H1 (cell line): ENCODE measurements at regions not wholly inside any gene's neighbourhood (a gene's known extent, or its start where the extent isn't known, plus 50 kb on each side); places are given as distances from the start of the nearest gene placed in this dataset.
"Not testable (repeated sequence)": the region's sequence is repeated elsewhere in the genome, so short reads cannot be mapped to it uniquely, and the experiment has no call there.

Source experiments
- CTCF ChIA-PET: fragments of 300-600 bp; sonication (Branson Sonifier 250); formaldehyde crosslinking; loops from one replicate; lab custom pipeline; 2021; ENCODE audit not compliant: partially characterized antibody; lab: Charles Lee
- POLR2A ChIA-PET: fragments of 300-600 bp; sonication (Branson Sonifier 250); formaldehyde crosslinking; loops from one replicate; lab custom pipeline; 2021; ENCODE audit warnings: inconsistent platforms; ENCODE audit not compliant: partially characterized antibody; lab: Charles Lee
- DNase-seq, 2 experiments: peaks; one replicate each; pipeline versions ENCODE4 v3.0.0 to v3.0.0-alpha.2; 2010 to 2022; ENCODE audit warnings: low spot score in 2 of 2, low read depth in 1 of 2, mixed read lengths in 1 of 2
- FAIRE-seq: peaks from 2 replicates; lab custom pipeline; 2011; peaks lifted over from hg19 to GRCh38; lab: Jason Lieb, UNC
- H2AFZ ChIP-seq: 2 replicates; pipeline ENCODE4 v1.8.1; 2012; ENCODE audit warnings: low read length, inconsistent platforms
- H2AK5ac ChIP-seq: 2 replicates; pipeline ENCODE4 v1.6.1; 2013; ENCODE audit warnings: low read depth, low read length
- H2BK120ac ChIP-seq: replicated peaks from 2 replicates; pipeline ENCODE3; 2013; ENCODE audit warnings: low read depth, low read length, inconsistent platforms
- H2BK12ac ChIP-seq: 2 replicates; pipeline ENCODE4 v1.6.1; 2013; ENCODE audit warnings: low read depth, low read length
- H2BK15ac ChIP-seq: 2 replicates; pipeline ENCODE4 v1.6.1; 2013; ENCODE audit warnings: low read length
- H2BK20ac ChIP-seq: 2 replicates; pipeline ENCODE4 v1.6.1; 2013; ENCODE audit warnings: low read length
- H2BK5ac ChIP-seq: 2 replicates; pipeline ENCODE4 v1.6.1; 2013; ENCODE audit warnings: low read depth, low read length
- H3K14ac ChIP-seq: 2 replicates; pipeline ENCODE4 v1.6.1; 2013; ENCODE audit warnings: inconsistent platforms; ENCODE audit not compliant: insufficient read length
- H3K18ac ChIP-seq: 2 replicates; pipeline ENCODE4 v1.6.1; 2013; ENCODE audit warnings: low read length; ENCODE audit errors: extremely low read depth
- H3K23ac ChIP-seq: 2 replicates; pipeline ENCODE4 v1.6.1; 2013; ENCODE audit warnings: inconsistent platforms; ENCODE audit not compliant: insufficient read length
- H3K23me2 ChIP-seq: 2 replicates; pipeline ENCODE4 v1.6.1; 2013; ENCODE audit warnings: low read depth, low read length
- H3K27ac ChIP-seq: 2 replicates; pipeline ENCODE4 v1.6.1; 2011; ENCODE audit warnings: low read depth, low read length, inconsistent platforms
- H3K27me3 ChIP-seq, 4 experiments: replicated peaks in 1 of 4; 1 replicate in 1 of 4; 2 replicates in 3 of 4; pipeline versions ENCODE4 v1.6.1 to v1.8.1; 2011 to 2013; ENCODE audit warnings: low read length in 3 of 4, mild to moderate bottlenecking in 3 of 4, inconsistent platforms in 2 of 4, mixed read lengths in 2 of 4, moderate library complexity in 1 of 4; ENCODE audit not compliant: control insufficient read depth in 3 of 4, insufficient read depth in 3 of 4; ENCODE audit errors: extremely low read depth in 1 of 4
- H3K36me3 ChIP-seq, 4 experiments: 2 replicates each; pipeline versions ENCODE4 v1.6.1 to v1.8.1; 2011 to 2013; ENCODE audit warnings: mild to moderate bottlenecking in 4 of 4, low read length in 3 of 4, moderate library complexity in 2 of 4, control low read depth in 1 of 4, inconsistent platforms in 1 of 4; ENCODE audit not compliant: insufficient read depth in 4 of 4, control insufficient read depth in 2 of 4
- H3K4ac ChIP-seq: replicated peaks from 2 replicates; pipeline ENCODE3; 2013; ENCODE audit warnings: low read length, low read depth, mixed read lengths, inconsistent platforms; ENCODE audit not compliant: insufficient read length
- H3K4me1 ChIP-seq, 4 experiments: replicated peaks in 1 of 4; 1 replicate in 1 of 4; 2 replicates in 3 of 4; pipeline versions ENCODE4 v1.6.1 to v1.8.1; 2011 to 2013; ENCODE audit warnings: low read length in 3 of 4, inconsistent platforms in 2 of 4, mixed read lengths in 1 of 4; ENCODE audit not compliant: insufficient read depth in 4 of 4, control insufficient read depth in 3 of 4
- H3K4me2 ChIP-seq, 2 experiments: 2 replicates each; pipeline versions ENCODE4 v1.6.1 to v1.8.1; 2011 to 2013; ENCODE audit warnings: low read depth in 2 of 2, low read length in 2 of 2, control low read depth in 1 of 2, inconsistent platforms in 1 of 2, mild to moderate bottlenecking in 1 of 2; ENCODE audit not compliant: insufficient read depth in 1 of 2
- H3K4me3 ChIP-seq, 4 experiments: fragments of 200-600, 300-600 bp in 1 of 4; sonication (generic), shearing (Covaris generic), sonication (Bioruptor Twin) in 1 of 4; 2 replicates each; pipeline versions ENCODE4 v1.5.1 to v1.8.1; 2011 to 2016; ENCODE audit warnings: low read length in 4 of 4, low read depth in 3 of 4, control low read depth in 2 of 4, inconsistent platforms in 2 of 4, mild to moderate bottlenecking in 2 of 4, mixed read lengths in 1 of 4, moderate library complexity in 1 of 4; ENCODE audit not compliant: insufficient read depth in 2 of 4; ENCODE audit errors: extremely low read depth in 1 of 4
- H3K56ac ChIP-seq: replicated peaks from 2 replicates; pipeline ENCODE3; 2013; ENCODE audit warnings: low read depth, mild to moderate bottlenecking, mixed read lengths, low read length, inconsistent platforms; ENCODE audit not compliant: insufficient read length
- H3K79me1 ChIP-seq: 2 replicates; pipeline ENCODE4 v1.6.1; 2013; ENCODE audit warnings: low read depth, low read length, control low read depth
- H3K79me2 ChIP-seq, 2 experiments: 2 replicates each; pipeline versions ENCODE4 v1.6.1 to v1.8.1; 2012 to 2013; ENCODE audit warnings: low read length in 2 of 2, mild to moderate bottlenecking in 2 of 2, inconsistent platforms in 1 of 2; ENCODE audit not compliant: insufficient read depth in 2 of 2, control insufficient read depth in 1 of 2
- H3K9ac ChIP-seq, 4 experiments: replicated peaks in 1 of 4; 1 replicate in 1 of 4; 2 replicates in 3 of 4; pipeline versions ENCODE4 v1.6.1 to v1.8.1; 2011 to 2013; ENCODE audit warnings: low read depth in 3 of 4, low read length in 3 of 4, control low read depth in 2 of 4, mild to moderate bottlenecking in 2 of 4, moderate library complexity in 2 of 4, inconsistent platforms in 1 of 4; ENCODE audit errors: extremely low read depth in 1 of 4
- H3K9me3 ChIP-seq, 2 experiments: 2 replicates each; pipeline versions ENCODE4 v1.6.1 to v1.8.1; 2012 to 2013; ENCODE audit warnings: mild to moderate bottlenecking in 2 of 2, moderate library complexity in 2 of 2, control low read depth in 1 of 2, inconsistent platforms in 1 of 2, low read depth in 1 of 2, low read length in 1 of 2, mixed read lengths in 1 of 2; ENCODE audit not compliant: insufficient read depth in 2 of 2
- H4K20me1 ChIP-seq, 2 experiments: replicated peaks in 1 of 2; 2 replicates each; pipeline versions ENCODE3 to v1.8.1; 2011 to 2013; ENCODE audit warnings: inconsistent platforms in 2 of 2, low read length in 2 of 2, mild to moderate bottlenecking in 1 of 2; ENCODE audit not compliant: insufficient read depth in 2 of 2, control insufficient read depth in 1 of 2
- H4K5ac ChIP-seq: 2 replicates; pipeline ENCODE4 v1.6.1; 2013; ENCODE audit warnings: low read length, low read depth, mixed read lengths, inconsistent platforms; ENCODE audit not compliant: insufficient read length
- H4K8ac ChIP-seq: 2 replicates; pipeline ENCODE4 v1.8.0; 2013; ENCODE audit warnings: mild to moderate bottlenecking, moderate library complexity, low read length, inconsistent platforms; ENCODE audit not compliant: insufficient read depth; ENCODE audit errors: extremely low read depth
- H4K91ac ChIP-seq: replicated peaks from 2 replicates; pipeline ENCODE3; 2013; ENCODE audit warnings: low read length, mixed read lengths, inconsistent platforms; ENCODE audit not compliant: insufficient read length
- WGBS, 2 experiments: shearing (Covaris generic) in 1 of 2; methylation state at CpG; one replicate each; pipeline versions ENCODE4 v1.1.6 to v1.1.7; 2013 to 2015; ENCODE audit warnings: low lambda C conversion rate in 2 of 2, mixed read lengths in 2 of 2, inconsistent platforms in 1 of 2, low coverage in 1 of 2, missing lambda C conversion rate in 1 of 2; ENCODE audit not compliant: insufficient replicate concordance in 2 of 2, insufficient coverage in 1 of 2, insufficient read length in 1 of 2; ENCODE audit errors: extremely low coverage in 1 of 2, missing lambda C conversion rate in 1 of 2; 5-methylcytosine and 5-hydroxymethylcytosine counted together

DNA sequence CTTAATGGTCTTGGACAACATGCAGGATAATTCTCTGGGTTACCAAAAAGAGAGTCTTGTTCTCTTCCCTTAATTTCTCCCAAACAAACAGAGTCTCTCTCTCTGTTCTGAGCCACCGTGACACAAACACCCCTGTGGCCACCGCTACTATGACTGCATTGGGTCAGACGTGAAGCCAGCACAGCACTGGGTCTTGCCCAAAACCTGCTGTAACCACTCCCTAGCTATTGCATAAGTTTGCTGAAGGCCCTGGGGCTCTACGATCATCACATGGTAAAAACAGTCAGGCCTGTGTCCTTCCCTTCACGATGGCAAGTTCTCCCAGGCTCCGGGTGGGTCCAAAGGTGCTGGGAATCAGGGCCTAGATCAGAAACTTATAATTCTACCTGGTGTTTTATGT lies 117.1 kb downstream of the THSD1 start:
- H3K36me3 ChIP-seq, H2BK20ac ChIP-seq, H4K8ac ChIP-seq, H3K18ac ChIP-seq, H3K23me2 ChIP-seq, POLR2A ChIA-PET, H4K20me1 ChIP-seq, CTCF ChIA-PET, H3K27ac ChIP-seq, H2AK5ac ChIP-seq, H4K5ac ChIP-seq, H3K79me2 ChIP-seq, H3K4ac ChIP-seq, H4K91ac ChIP-seq, H2BK120ac ChIP-seq, H3K56ac ChIP-seq, H2AFZ ChIP-seq, H3K9ac ChIP-seq, H3K79me1 ChIP-seq, FAIRE-seq, H3K4me1 ChIP-seq, H3K4me3 ChIP-seq, H3K14ac ChIP-seq, H3K9me3 ChIP-seq, H3K4me2 ChIP-seq, H2BK12ac ChIP-seq, DNase-seq, H3K27me3 ChIP-seq, H2BK5ac ChIP-seq, H3K23ac ChIP-seq, H2BK15ac ChIP-seq: not testable (repeated sequence)
- 79% methylated on average over 2 of the region's 6 CpGs; no CpG with 5 or more reads in 1 of the 2 experiments for WGBS, 2 experiments

DNA sequence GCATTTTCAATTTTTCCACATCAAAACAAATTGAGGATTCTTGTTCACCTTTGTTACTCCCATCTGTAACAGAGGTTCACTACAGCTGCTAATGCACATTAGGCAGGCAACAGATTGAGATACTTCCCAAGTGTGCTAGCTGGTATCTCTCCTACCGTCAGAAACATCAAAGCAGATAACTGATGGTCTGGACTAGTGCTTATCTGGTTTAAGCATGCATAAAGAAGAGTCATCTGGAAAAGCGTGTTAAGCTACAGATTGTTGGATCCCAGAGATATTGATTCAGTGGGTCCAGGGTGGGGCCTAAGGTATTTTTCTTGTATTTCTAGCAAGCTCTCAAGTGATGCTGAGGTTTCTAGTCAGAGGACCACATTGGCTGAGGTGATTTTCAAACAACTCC lies 122.0 kb upstream of the NEK3 start:
- H3K14ac ChIP-seq, H3K27ac ChIP-seq, CTCF ChIA-PET, H4K8ac ChIP-seq, H3K4me3 ChIP-seq, H2BK5ac ChIP-seq, H4K5ac ChIP-seq, H2BK120ac ChIP-seq, H3K27me3 ChIP-seq, FAIRE-seq, H3K9me3 ChIP-seq, H2AK5ac ChIP-seq, H3K4me2 ChIP-seq, H3K18ac ChIP-seq, H2BK12ac ChIP-seq, DNase-seq, POLR2A ChIA-PET, H2AFZ ChIP-seq, H2BK15ac ChIP-seq, H3K23me2 ChIP-seq, H3K4me1 ChIP-seq, H3K9ac ChIP-seq, H3K4ac ChIP-seq, H4K91ac ChIP-seq, H3K79me1 ChIP-seq, H3K23ac ChIP-seq, H3K36me3 ChIP-seq, H3K56ac ChIP-seq, H3K79me2 ChIP-seq, H2BK20ac ChIP-seq, H4K20me1 ChIP-seq: not testable (repeated sequence)
- WGBS, 2 experiments: 94% methylated on average over 2 of the region's 2 CpGs; no CpG with 5 or more reads in 1 of the 2 experiments
